Transverse colon (tissue), 4 donors: ENCODE measurements at regions not wholly inside any gene's neighbourhood (a gene's known extent, or its start where the extent isn't known, plus 50 kb on each side); places are given as distances from the start of the nearest gene placed in this dataset.
"Not testable (repeated sequence)": the region's sequence is repeated elsewhere in the genome, so short reads cannot be mapped to it uniquely, and the experiment has no call there.

Experiments
- DNase-seq: peaks from one replicate; pipeline ENCODE4 v3.0.0-alpha.2; 2019
- H3K27ac ChIP-seq, 4 donors: fragments of 200-600 bp; sonication (generic); 2 replicates each; pipeline ENCODE4 v1.5.1; 2016 to 2018; ENCODE audit warnings: inconsistent platforms in 4 of 4
- H3K27me3 ChIP-seq: fragments of 200-600 bp; sonication (generic); 2 replicates; pipeline ENCODE4 v1.5.1; 2017; ENCODE audit warnings: inconsistent platforms
- H3K36me3 ChIP-seq, 4 donors: fragments of 200-600 bp; sonication (generic); 2 replicates each; pipeline ENCODE4 v1.5.1; 2017 to 2019; ENCODE audit warnings: inconsistent platforms in 4 of 4
- H3K4me1 ChIP-seq, 4 donors: fragments of 200-600 bp; sonication (generic); 2 replicates each; pipeline ENCODE4 v1.5.1; 2017 to 2020; ENCODE audit warnings: inconsistent platforms in 4 of 4
- H3K4me3 ChIP-seq, 4 donors: fragments of 200-600 bp; sonication (generic); 1 replicate in 1 of 4; 2 replicates in 3 of 4; pipeline versions ENCODE4 v1.5.1 to v1.6.1; 2017 to 2019; ENCODE audit warnings: inconsistent platforms in 4 of 4
- H3K9me3 ChIP-seq, 2 donors: fragments of 200-600 bp; sonication (generic); 2 replicates each; pipeline ENCODE4 v1.5.1; 2017 to 2019; ENCODE audit warnings: inconsistent platforms in 2 of 2
- CTCF ChIP-seq, 5 experiments: fragments of 200-600 bp in 3 of 5; fragments of 450-650 bp in 2 of 5; sonication (generic) in 3 of 5; IDR thresholded peaks; 1 replicate in 2 of 5; 2 replicates in 3 of 5; pipeline ENCODE4 v1.5.1; 2016 to 2017; ENCODE audit warnings: antibody characterized with exemption in 5 of 5, inconsistent platforms in 3 of 5, mild to moderate bottlenecking in 2 of 5, moderate library complexity in 1 of 5
- EP300 ChIP-seq: sonication (generic); formaldehyde crosslinking; IDR thresholded peaks from one replicate; pipeline ENCODE4 v1.6.1; 2017; ENCODE audit warnings: antibody characterized with exemption, low read depth
- POLR2A ChIP-seq: fragments of 450-650 bp; IDR thresholded peaks from one replicate; pipeline ENCODE4 v1.6.1; 2016; ENCODE audit warnings: antibody characterized with exemption, mild to moderate bottlenecking, moderate library complexity
- POLR2AphosphoS5 ChIP-seq, 3 donors: sonication (generic); formaldehyde crosslinking; IDR thresholded peaks; one replicate each; pipeline ENCODE4 v1.6.1; 2016; ENCODE audit warnings: antibody characterized with exemption in 3 of 3
- WGBS, 2 donors: methylation state at CpG; one replicate each; pipeline ENCODE4 v1.1.5; 2018; ENCODE audit warnings: low coverage in 1 of 2; 5-methylcytosine and 5-hydroxymethylcytosine counted together
- in situ Hi-C, 4 donors: fragments of 200-750 bp; cut with MboI; loops; one replicate each; pipeline versions ENCODE4 v1.15.0 to v1.15.1; 2017; ENCODE audit warnings: low sequenced_read_pairs in 3 of 4, low pct_ligation_motif_present in 1 of 4, low pct_unique_long_range_greater_than_20kb in 1 of 4
- intact Hi-C: fragments of 100-400 bp; cut with DNase I; formaldehyde crosslinking; loops from one replicate; pipeline ENCODE4 v1.15.1; 2023; ENCODE audit warnings: low total_unique reads

- DNase-seq = no peak
- no peaks in the 10 kb centered on the region for H3K36me3 ChIP-seq
- H3K9me3 ChIP-seq = no peaks in the 10 kb centered on the region
- intact Hi-C loops (no loop called here), in situ Hi-C loops (no loop called here)
- TF ChIP-seq POLR2AphosphoS5 (IDR thresholded peaks at IDR 0.05) = no peak
- no peak overlapping the region for H3K27ac ChIP-seq
- H3K4me3 ChIP-seq = no peak overlapping the region
- no peaks in the 10 kb centered on the region for H3K4me1 ChIP-seq
- no peaks in the 10 kb centered on the region for H3K27me3 ChIP-seq
- WGBS, 2 donors = 50 to 73% methylated on average over 1 to 2 of the region's 2 CpGs
Measured at GRCh38 chr5:15368835-15369234, 131.1 kb upstream of the FBXL7 start.

- no peak for TF ChIP-seq EP300
- TF ChIP-seq POLR2A = no peak
- TF ChIP-seq POLR2AphosphoS5 (IDR thresholded peaks at IDR 0.05) = no peak
- no peak for TF ChIP-seq CTCF (IDR thresholded peaks at IDR 0.05)
- in situ Hi-C loops = no loop called here
Measured at GRCh38 chr5:15367489-15367888, 132.5 kb upstream of the FBXL7 start.

DNA sequence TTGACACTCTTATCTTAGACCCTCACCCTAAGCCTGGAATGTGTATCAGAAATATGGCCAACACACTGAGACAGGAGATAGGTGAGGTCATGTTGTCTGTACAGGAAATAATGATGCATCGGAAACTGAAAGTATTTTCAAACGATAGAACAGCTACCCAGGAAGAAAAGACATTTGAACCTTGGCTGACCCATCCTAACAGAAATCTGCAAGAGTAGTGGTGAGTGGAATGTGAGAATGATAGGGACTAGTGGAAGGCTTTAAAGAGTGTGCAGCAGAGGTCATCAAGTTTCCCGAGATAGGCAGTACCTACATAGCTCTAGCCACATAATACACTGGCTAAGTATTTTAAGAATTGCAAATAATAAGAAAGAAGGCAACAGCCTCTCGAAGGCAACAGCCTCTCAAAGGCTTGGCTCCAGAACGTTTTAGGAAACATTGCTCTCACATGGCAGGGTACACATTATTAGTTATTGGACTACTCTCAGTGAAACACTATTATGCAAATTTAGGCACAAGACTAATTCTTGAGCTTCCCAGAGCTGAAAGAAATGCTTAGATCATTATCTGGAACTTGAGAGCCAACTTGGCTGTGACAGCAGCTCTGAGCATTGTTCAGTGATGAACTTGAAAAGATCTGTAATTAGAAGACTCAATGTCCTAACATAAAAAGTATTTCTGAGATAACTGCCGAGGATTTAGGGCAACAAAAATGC lies 133.1 kb upstream of the FBXL7 start:
- no peak for DNase-seq
- intact Hi-C loops = no loop called here
- H3K9me3 ChIP-seq = no peaks in the 10 kb centered on the region
- no peak overlapping the region for H3K4me3 ChIP-seq
- TF ChIP-seq CTCF (IDR thresholded peaks at IDR 0.05) (no peak), POLR2A (no peak), EP300 (no peak), POLR2AphosphoS5 (IDR thresholded peaks at IDR 0.05) (no peak)
- in situ Hi-C loops = no loop called here
- no peak overlapping the region for H3K27ac ChIP-seq
- H3K36me3 ChIP-seq = no peaks in the 10 kb centered on the region
- no peaks in the 10 kb centered on the region for H3K4me1 ChIP-seq
- 50% methylated on average over 2 to 6 of the region's 6 CpGs for WGBS, 2 donors
- no peaks in the 10 kb centered on the region for H3K27me3 ChIP-seq

More at GRCh38 chr5:15367489-15367888, 132.5 kb upstream of the FBXL7 start:
- no peaks in the 10 kb centered on the region for H3K27me3 ChIP-seq
- no peaks in the 10 kb centered on the region for H3K36me3 ChIP-seq
- 85 to 94% methylated on average over 3 of the region's 3 CpGs for WGBS, 2 donors
- no peak overlapping the region for H3K27ac ChIP-seq
- no peak overlapping the region for H3K4me3 ChIP-seq
- H3K4me1 ChIP-seq = no peaks in the 10 kb centered on the region
- DNase-seq = no peak
- H3K9me3 ChIP-seq = no peaks in the 10 kb centered on the region
- intact Hi-C loops = no loop called here

- intact Hi-C loops = no loop called here
- H3K4me3 ChIP-seq = no peak overlapping the region
- H3K27me3 ChIP-seq = no peaks in the 10 kb centered on the region
- no peak overlapping the region for H3K27ac ChIP-seq
- no peaks in the 10 kb centered on the region for H3K36me3 ChIP-seq
- in situ Hi-C loops = no loop called here
- no peak for DNase-seq
- TF ChIP-seq EP300 = no peak
- H3K9me3 ChIP-seq = no peaks in the 10 kb centered on the region
- no peaks in the 10 kb centered on the region for H3K4me1 ChIP-seq
Measured at GRCh38 chr5:15365070-15365469, 134.9 kb upstream of the FBXL7 start.

GRCh38 chr5:15363601-15364000 lies 136.4 kb upstream of the FBXL7 start:
- intact Hi-C loops = no loop called here
- no peak overlapping the region for H3K4me3 ChIP-seq
- no peak for DNase-seq
- no peaks in the 10 kb centered on the region for H3K4me1 ChIP-seq
- TF ChIP-seq EP300 (no peak), CTCF (IDR thresholded peaks at IDR 0.05) (no peak), POLR2A (no peak), POLR2AphosphoS5 (IDR thresholded peaks at IDR 0.05) (no peak)
- H3K27ac ChIP-seq = no peak overlapping the region
- H3K36me3 ChIP-seq = no peaks in the 10 kb centered on the region
- 69 to 75% methylated on average over 2 of the region's 2 CpGs for WGBS, 2 donors
- no peaks in the 10 kb centered on the region for H3K27me3 ChIP-seq
- in situ Hi-C loops = no loop called here
- no peaks in the 10 kb centered on the region for H3K9me3 ChIP-seq

DNA sequence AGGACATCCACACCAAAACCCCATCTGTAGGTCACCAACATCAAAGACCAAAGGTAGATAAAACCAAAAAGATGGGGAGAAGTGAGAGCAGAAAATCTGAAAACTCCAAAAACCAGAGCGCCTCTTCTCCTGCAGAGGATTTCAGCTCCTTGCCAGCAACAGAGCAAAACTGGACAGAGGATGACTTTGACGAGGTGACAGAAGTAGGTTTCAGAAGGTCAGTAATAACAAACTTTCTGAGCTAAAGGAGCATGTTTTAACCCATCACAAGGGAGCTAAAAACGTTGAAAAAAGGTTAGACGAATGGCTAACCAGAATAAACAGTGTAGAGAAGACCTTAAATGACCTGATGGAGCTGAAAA lies 142.9 kb upstream of the FBXL7 start:
- H3K4me1 ChIP-seq, intact Hi-C loops, H3K4me3 ChIP-seq, DNase-seq, H3K27me3 ChIP-seq, H3K9me3 ChIP-seq, in situ Hi-C loops, H3K27ac ChIP-seq, H3K36me3 ChIP-seq: not testable (repeated sequence)
- 51 to 65% methylated on average over 4 of the region's 4 CpGs for WGBS, 2 donors

- DNase-seq, intact Hi-C loops, H3K4me3 ChIP-seq, H3K27me3 ChIP-seq, H3K9me3 ChIP-seq, H3K4me1 ChIP-seq, in situ Hi-C loops, H3K36me3 ChIP-seq, H3K27ac ChIP-seq: not testable (repeated sequence)
- WGBS, 2 donors = 29 to 63% methylated on average over 1 to 4 of the region's 4 CpGs
Measured at GRCh38 chr5:15356308-15357091, 143.5 kb upstream of the FBXL7 start.
